HFFc6 (cell line): ENCODE measurements at regions not wholly inside any gene's neighbourhood (a gene's known extent, or its start where the extent isn't known, plus 50 kb on each side); places are given as distances from the start of the nearest gene placed in this dataset.

Experiments used
- DNase-seq: peaks from one replicate; pipeline ENCODE4 v3.0.0-alpha.2; 2018
- H3K27ac Mint-ChIP-seq: 2 replicates; pipeline ENCODE4 v1.8.0; 2020; ENCODE audit warnings: mild to moderate bottlenecking, mixed read lengths
- H3K27me3 Mint-ChIP-seq: 2 replicates; pipeline ENCODE4 v1.8.0; 2021; ENCODE audit warnings: mild to moderate bottlenecking, moderate library complexity, mixed read lengths; ENCODE audit not compliant: insufficient read depth
- H3K36me3 Mint-ChIP-seq: 2 replicates; pipeline ENCODE4 v1.8.0; 2021; ENCODE audit warnings: low read depth, mixed read lengths
- H3K4me1 Mint-ChIP-seq: 2 replicates; pipeline ENCODE4 v1.8.0; 2020; ENCODE audit warnings: low read depth, mixed read lengths
- H3K4me3 Mint-ChIP-seq: 2 replicates; pipeline ENCODE4 v1.8.0; 2020; ENCODE audit warnings: mild to moderate bottlenecking, moderate library complexity, mixed read lengths
- H3K9me3 Mint-ChIP-seq: 2 replicates; pipeline ENCODE4 v1.8.0; 2020; ENCODE audit warnings: mild to moderate bottlenecking, mixed read lengths
- TF ChIP-seq, protein P1 (sequence below): fragments of 200-600 bp; sonication (generic); IDR thresholded peaks from 2 replicates; pipeline ENCODE4 v1.5.0; 2021; ENCODE audit warnings: antibody characterized with exemption, mild to moderate bottlenecking

GRCh38 chr9:108516391-108516790, 339.4 kb downstream of the ACTL7B start:
- Mint-ChIP-seq H3K9me3 (no peaks in the 10 kb centered on the region), H3K4me1 (peaks cover 26% of the 10 kb centered on the region), H3K4me3 (no peak overlapping the region), H3K27me3 (peaks cover 27% of the 10 kb centered on the region), H3K27ac (no peak overlapping the region), H3K36me3 (no peaks in the 10 kb centered on the region)
- TF ChIP-seq, protein P1, sequence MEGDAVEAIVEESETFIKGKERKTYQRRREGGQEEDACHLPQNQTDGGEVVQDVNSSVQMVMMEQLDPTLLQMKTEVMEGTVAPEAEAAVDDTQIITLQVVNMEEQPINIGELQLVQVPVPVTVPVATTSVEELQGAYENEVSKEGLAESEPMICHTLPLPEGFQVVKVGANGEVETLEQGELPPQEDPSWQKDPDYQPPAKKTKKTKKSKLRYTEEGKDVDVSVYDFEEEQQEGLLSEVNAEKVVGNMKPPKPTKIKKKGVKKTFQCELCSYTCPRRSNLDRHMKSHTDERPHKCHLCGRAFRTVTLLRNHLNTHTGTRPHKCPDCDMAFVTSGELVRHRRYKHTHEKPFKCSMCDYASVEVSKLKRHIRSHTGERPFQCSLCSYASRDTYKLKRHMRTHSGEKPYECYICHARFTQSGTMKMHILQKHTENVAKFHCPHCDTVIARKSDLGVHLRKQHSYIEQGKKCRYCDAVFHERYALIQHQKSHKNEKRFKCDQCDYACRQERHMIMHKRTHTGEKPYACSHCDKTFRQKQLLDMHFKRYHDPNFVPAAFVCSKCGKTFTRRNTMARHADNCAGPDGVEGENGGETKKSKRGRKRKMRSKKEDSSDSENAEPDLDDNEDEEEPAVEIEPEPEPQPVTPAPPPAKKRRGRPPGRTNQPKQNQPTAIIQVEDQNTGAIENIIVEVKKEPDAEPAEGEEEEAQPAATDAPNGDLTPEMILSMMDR: no peak
- no peak for DNase-seq

DNA sequence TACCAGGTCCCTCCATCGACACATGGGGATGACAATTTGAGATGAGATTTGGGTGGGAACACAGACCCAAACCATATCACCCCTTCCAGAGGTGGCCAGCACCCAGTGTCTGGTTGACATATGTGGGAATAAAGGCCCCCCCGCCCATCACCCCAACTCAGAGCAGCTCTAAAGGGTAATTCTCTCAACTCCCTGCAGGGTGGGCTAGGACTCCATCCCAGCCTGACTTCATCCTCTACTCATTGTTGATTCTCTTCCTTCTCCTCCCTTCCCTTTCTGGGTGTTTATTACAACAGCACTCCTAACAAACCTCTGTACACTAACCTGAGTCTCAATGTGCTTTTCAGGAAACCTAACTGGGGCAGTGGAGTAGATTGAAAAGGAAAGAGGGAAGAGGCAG, 339.9 kb downstream of the ACTL7B start:
- TF ChIP-seq, protein P1: no peak
- Mint-ChIP-seq H3K4me3 (no peak overlapping the region), H3K36me3 (no peaks in the 10 kb centered on the region), H3K27ac (no peak overlapping the region), H3K4me1 (peaks cover 26% of the 10 kb centered on the region), H3K27me3 (peaks cover 28% of the 10 kb centered on the region), H3K9me3 (no peaks in the 10 kb centered on the region)
- no peak for DNase-seq

- Mint-ChIP-seq H3K4me3 (no peak overlapping the region), H3K9me3 (peaks cover 4% of the 10 kb centered on the region; the same call in 1 of the 2 replicates), H3K36me3 (no peaks in the 10 kb centered on the region), H3K4me1 (peaks cover 24% of the 10 kb centered on the region), H3K27ac (no peak overlapping the region), H3K27me3 (peaks cover 19% of the 10 kb centered on the region)
- TF ChIP-seq, protein P1: no peak
- DNase-seq: no peak
Measured at GRCh38 chr9:108512426-108513173, 343.2 kb downstream of the ACTL7B start.

DNA sequence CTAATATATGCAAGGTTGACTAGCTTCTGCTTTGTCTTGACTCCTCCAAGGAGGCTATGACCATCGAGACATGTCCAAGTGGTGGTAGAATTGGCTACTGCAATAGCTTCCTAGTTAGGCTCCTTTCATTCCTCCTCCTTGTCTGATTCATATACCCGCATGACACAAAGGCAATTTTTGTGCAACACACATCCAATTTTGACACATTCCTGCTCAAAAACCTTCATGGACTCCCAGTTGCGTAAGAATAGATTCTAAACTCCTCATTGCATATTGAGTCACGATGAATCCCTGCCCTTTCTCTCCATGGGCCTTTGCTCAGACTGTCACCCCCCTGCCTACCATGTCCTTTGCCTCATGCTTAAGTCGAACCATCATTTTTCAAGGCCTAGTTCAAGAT, 344.5 kb downstream of the ACTL7B start:
- TF ChIP-seq, protein P1: no peak
- Mint-ChIP-seq H3K4me1 (peaks cover 24% of the 10 kb centered on the region), H3K36me3 (no peaks in the 10 kb centered on the region), H3K9me3 (peaks cover 4% of the 10 kb centered on the region; the same call in 1 of the 2 replicates), H3K27ac (peak overlapping the region; percentile 1; the same call in 1 of the 2 replicates), H3K27me3 (peaks cover 17% of the 10 kb centered on the region), H3K4me3 (no peak overlapping the region)
- peak; percentile 83 for DNase-seq

DNA sequence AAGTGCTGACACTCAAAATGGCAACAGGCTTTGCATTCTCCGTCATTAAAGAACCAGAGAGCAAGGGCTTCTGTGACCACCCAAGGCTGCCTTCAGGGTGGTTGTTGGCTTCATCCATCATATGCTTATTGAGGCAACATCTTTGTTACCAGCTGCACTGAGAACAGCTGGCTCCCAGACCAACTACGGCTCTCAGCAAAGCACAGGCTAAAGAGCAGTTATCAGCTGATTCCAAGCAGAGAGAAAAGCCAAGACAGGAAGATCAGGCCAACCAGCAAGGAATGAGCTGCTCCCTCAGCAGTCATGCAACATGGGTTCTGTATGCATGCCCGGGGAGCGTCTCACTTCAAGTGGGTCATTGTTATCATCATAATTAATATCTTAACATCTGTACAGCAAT, 358.9 kb downstream of the ACTL7B start:
- peaks cover 17% of the 10 kb centered on the region for H3K9me3 Mint-ChIP-seq
- H3K36me3 Mint-ChIP-seq: peaks cover 5% of the 10 kb centered on the region; the same call in 1 of the 2 replicates
- H3K4me1 Mint-ChIP-seq: no peaks in the 10 kb centered on the region
- TF ChIP-seq, protein P1: no peak
- DNase-seq: no peak
- H3K4me3 Mint-ChIP-seq: no peak overlapping the region
- H3K27ac Mint-ChIP-seq: no peak overlapping the region
- peaks cover 25% of the 10 kb centered on the region for H3K27me3 Mint-ChIP-seq
